ENCODE measurements at regions not wholly inside any gene's neighbourhood (a gene's known extent, or its start where the extent isn't known, plus 50 kb on each side); places are given as distances from the start of the nearest gene placed in this dataset.

DNA sequence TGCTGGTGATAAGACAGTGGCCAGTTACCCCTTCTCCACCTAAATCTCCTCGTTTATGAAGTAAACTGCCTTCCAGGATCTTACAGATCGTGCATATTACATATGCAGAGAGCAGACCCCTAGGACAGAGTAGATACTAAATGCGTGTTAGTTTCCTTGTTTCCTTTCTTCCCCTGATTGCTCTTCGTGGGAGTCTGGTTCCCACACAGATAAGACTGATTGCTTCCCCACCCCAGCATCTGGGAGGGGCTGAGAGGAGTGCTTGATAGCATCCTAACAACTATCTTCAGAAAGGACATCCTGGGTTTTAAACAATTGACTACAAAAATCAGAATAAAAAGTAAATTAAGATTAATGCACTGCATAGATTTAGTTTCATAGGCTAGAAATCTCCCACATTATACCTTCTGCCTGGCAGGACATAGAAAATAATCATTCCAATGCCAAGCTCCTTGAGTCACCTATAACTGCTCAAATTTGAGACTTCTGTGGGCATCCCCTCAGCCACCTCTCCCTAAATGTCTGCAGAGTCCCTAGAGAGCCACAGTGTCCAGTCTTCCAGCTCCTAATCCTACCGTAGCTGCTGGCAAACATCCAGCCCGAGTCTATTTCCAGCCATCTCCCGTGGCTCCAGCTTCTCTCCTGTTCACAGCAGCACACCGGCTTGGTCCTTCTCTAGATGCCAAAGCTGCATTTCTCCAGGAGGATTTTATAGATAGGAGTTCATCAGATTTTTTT, 128.3 kb downstream of the LRRC30 start:
- no peak for DNase-seq

DNA sequence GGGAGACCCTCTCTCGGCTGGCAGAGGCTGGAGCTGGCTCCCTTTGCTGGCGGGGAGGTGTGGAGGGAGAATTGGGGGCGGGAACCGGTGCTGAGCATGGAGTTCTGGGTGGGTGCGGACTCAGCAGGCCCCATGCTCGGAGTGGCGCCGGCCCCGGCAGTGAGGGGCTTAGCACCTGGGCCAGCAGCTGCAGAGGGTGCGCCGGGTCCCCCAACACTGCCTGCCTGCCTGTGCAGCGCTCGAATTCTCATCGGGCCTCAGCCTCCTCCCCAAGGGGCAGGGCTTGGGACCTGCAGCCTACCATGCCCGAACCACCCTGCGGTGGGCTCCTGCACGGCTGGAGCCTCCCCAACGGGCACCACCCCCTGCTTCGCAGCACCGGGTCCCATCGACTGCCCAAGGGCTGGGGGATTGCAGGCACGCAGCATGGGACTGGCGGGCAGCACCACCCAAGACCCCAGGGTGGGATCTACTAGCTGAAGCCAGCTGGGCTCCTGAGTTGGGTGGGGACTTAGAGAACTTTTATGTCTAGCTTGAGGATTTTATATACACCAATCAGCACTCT, 129.8 kb downstream of the LRRC30 start:
- no peak for DNase-seq

DNA sequence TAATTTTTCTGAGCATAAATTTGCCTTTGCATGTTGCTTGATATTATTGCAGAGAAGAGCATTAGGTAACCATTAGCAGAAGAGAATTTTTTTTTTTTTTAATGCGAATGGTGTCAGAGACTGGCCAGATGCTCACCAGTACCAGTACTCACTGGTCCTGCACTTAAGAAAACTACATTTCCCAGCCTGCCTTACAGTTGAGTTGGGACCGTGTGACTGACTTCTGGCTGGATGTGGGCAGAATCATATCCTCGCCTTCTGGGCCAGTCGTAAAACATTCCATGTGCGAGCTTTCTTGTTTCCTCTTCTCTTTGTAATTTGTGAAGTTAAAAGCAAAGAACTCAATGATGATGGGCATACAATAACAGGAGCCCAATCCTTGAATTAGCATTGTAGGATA, 132.4 kb downstream of the LRRC30 start:
- no peak for DNase-seq

DNA sequence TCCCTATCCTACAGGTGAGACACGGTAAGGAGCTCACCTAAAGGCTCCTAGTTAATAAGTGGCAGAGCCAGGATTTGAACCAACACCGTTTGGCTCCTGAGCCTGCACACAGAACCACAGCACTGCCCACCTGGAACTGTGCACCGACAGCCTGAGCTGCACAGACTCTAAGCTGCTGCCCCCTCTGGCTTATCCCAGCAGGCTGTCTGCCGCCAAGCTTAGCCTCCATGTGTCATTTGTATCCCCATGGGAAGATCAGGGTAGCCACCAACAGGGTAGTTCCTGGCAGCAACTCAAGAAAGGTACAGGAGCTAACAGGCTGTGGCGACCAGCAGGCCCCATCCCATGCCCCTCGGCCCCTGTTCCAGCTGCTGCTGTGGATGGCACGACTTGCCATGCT, 135.7 kb downstream of the LRRC30 start:
- DNase-seq = no peak

DNA sequence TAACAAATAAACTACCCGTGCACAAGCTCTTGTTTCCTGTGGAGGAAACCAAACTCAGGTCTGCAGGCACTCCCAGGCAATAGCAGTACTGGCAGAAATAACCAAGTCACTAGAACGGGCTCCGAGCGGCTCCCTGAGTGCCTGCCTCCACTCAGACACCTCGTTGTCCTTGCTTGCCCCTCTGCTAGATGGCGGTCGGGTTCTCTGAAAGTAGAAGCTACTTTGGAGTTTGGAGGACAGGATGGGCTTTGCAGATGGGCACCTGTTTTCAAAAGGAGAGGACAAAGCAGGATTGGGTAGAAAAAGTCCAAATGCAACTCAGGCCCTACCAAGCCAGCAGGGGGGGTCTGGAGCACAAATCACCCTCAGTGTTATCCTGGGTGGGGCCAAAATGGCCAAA, 136.4 kb downstream of the LRRC30 start:
- no peak for DNase-seq

DNA sequence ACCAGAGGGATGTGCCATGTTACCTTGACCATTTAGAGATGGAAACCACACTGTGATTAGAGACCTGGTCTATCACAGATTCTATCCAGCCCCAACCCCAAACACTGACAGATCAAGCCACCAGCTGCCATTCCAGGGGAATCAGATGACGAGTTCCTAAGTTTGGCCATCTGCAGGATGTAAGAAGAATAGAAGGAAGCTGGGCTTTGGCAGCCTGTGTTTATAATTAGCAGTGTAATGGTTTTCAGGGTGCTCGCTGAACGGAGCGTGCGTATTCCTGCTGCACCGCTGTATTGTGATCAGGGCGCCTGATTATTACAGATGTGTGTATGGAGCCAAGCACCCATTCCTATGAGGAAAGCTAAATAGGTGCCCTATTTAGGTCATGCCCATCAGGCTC, 138.1 kb downstream of the LRRC30 start:
- DNase-seq = no peak

DNA sequence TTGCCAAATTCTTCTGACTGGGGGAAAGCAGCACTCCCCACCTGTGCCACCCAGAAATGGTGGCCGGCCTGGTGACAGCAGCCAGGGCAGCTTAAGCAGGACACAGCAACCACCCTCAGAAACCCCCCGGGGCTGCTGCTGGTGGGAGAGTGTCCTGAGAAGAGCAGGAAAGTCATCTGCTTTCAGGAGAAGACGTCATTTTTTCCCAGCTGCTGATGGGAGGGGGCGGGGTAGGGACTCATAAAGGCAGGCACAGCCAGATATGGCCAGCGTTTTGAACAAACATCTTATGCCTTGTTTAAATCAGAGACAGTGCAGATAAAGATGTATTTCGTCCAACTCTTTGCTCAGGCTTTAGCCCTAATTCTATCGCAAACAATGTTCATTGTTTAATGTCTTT, 139.5 kb downstream of the LRRC30 start:
- no peak for DNase-seq

DNA sequence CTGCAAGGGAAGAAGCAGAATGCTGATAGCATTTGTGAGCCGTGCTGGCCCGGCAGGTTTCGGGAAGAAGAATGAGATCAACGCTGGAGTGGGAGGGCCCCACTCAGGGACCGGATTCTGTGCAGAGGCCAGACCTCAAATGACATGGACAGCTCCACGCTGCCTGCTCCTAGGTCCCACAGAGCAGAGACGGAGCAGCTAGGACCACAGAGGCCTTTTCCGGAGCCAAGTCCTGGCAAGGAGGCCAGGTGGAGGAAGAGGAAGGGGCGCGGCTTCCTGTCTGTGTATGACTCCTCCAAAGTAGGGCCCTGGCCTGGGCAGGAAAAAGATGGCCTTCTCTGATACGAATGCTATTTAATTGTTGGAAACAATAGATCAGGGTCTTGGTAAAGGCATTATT, 139.9 kb downstream of the LRRC30 start:
- DNase-seq = no peak

DNA sequence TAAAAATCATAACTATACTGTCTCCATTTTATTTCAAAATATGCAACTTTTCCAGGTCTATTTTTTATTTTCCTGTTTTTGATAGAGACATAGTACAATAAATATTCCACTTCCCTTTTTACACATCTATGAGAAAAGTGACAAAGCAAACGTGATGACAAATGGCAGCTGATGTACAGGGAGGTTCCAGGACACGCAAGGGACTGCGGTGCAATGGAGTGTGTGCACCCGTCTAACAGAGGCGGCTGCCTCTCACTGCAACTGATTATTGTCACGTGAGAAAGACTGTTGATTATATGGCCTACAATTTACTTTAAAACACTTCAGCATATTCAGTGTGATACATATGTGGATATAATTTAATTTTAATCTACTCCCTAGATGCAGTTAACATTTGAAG, 142.6 kb downstream of the LRRC30 start:
- DNase-seq = no peak

DNA sequence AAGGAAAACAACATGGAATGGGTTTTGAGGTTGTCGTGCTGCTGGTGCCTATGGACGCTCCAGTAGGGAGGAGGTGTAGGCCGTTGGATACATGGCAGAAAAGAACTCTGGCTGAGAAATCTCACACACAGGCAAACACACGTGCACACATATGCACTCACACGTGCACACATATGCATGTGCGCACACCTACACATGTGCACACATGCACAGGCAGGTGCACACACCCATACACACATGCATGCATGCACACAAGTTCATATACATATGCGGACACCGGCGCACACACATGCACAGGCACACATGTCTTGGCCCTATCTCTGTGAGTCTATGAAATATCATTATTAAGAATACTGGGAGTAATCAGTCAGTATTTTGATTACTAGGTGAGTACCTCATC, 150.4 kb downstream of the LRRC30 start:
- no peak for DNase-seq

DNA sequence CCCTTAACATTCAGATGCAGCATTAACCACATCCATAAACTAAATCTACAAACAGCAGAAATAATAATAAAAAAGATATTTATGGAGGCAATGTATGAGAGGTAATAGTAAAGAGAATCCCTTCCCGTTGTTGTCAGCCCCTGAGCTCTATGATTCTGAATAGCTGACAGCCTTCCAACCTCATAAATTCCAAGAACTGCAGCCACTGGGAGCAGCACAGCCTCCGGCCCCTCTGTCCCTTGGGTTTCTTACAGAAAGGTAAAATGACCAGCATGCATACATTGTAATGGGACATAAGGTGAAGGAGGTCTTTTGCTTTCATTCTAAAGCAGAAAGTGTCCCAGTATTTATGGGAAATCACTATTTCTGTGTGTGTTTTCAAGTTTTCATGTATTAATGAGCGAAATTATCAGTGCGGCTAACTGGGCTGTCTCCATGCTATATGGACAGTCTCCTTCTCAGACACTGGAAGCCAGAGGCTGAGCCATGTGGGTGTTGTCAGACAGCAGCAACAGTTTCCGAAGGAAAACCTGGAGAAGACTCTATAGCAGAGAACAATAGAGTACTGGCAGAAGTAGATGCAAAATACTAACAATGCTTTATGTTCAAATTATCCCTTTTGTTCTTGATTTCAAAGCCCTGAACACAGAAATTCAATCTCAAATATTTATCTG, 151.6 kb downstream of the LRRC30 start:
- no peak for DNase-seq

DNA sequence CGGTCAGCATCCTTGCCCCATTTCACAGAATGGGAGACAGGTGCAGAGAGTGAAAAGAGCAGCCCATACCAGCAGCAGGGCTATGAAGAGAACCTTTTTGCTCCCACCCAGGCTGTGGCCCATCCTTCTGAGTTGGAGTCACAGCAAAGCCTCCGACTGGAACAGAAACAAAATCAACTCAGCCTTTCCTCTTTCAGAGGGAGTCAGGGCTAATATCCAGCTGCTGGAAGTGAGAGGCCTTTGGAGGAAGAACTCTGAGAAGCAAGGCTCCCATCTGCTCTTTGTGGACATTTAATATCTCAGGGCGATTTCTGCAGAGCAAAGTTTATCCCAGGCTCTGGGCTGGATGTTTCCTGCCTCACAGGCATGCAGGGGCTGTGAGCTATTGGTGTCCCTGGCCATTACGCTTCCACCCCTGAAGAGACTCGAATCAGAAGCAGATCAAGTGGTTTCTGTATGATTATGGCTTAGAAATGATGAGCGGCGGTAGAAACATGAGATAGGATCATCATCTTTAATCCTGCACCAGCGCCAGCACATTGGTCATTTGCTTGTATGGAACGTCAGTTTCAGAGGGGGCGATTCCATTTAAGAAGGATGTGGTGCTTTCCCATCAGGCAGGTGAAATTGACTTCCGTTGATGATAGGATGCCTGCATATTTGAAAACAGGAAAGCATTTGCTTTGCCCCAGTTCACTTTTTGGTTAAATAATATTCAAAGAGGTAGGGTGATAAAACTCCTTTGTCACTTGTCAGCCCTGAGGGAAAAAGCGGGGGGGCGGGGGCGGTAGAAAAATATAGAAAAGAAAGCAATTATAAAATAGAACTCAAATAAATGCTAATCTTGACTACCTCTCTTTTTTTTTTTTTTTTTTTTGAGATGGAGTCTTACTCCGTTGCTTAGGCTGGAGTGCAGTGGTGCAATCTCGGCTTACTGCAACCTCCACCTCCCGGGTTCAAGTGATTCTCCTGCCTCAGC, 152.4 kb downstream of the LRRC30 start:
- no peak for DNase-seq

DNA sequence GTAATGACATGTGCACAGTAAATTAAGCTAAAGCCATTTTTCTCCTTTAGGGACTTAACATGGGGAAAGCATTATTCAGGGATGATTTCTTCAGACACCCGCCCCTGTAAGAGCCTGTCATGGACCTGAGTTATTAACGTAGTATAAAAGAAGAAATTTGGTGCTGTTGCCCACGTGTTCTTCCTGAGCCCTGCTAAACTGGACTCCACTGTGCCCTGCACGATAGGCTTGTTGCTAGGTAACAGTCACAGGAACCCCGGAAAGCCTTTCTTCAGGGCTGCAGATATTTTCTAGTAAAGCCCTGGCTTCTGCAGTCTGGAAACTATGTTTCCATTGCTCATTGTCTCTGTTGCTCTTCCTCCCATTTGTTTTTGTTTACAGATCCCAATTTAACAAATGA, 157.9 kb downstream of the LRRC30 start:
- DNase-seq = no peak

DNA sequence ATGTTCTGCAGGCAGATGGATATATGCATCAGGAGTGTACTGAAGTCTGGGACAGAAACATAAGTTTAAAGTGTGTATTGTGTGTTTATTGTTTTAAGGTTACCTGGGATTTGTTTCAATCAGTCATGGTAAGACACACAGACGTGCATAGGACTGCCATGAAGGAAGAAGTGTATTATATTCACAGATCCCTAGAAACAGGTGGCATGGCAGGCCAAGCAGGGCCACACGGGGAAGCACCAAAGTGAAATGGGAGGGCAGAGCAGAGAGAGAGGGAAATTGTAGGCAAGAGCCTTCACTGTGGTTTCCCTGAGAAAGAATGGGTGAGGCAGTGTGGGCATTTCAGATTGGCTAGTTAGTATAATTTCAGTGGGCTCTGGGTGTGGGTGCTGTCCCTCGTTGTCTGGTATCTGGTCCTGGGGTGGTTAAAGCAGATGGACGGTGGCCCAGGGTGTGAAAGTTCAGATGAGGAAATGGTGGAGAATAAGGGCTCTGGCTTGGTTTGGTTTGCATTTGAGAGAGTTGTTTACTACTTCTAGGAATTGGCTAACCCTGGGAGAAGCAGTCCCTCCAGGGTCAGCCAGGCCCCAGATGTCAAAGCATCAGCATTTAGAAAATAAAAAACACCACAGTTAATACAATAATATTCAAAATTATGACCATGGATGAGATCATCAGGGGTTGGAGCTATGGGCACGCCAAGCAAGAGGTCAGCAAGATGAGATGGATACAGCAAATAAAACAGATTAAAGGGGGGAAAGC, 160.0 kb downstream of the LRRC30 start:
- DNase-seq = no peak

DNA sequence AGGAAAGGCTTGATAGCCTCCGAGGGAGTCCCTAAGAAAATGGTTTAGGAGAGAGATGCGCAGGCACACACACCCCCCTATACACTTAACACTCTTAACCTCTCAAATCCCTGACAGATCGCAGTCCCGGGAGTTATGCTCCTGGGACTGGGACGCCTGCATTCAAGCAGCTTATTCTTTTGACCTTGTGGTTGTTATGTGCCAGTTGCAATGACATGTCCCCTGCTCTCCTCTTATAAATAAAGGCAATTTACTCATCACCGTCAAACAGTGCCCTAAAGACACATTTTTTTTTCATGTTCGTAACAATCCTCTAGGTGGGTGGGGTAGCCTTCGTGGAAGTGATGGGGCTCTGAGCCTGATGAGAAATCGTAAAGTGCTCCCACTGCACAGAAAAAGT, 162.2 kb downstream of the LRRC30 start:
- DNase-seq = no peak

DNA sequence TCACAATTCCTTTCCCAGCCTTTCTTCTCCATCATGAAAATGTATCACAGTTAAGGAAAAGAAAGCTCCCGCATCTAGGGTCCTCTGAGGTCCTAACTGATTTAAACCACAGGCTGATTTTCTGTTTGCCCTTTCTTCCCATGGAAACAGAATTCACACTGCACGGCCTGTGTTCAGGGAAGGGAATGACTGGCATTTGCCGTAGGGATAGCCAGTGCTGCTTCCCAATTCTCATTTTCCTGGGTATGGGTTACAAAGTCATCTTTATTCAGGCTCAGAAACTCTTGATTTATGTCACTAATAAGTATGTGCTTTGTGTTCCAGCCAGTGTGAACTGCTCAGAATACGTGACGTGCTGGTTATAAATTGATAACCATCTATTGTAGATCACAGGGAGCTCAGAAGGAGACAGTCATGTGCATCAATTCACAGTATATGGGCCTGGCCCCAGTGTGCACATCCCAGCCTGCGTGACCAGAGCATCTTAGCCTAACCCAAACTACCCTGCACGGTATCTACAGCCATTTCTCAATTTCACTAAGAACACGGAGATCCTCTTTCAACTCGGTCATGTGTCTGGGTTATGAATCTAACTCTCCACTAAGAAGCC, 163.3 kb downstream of the LRRC30 start:
- no peak for DNase-seq

DNA sequence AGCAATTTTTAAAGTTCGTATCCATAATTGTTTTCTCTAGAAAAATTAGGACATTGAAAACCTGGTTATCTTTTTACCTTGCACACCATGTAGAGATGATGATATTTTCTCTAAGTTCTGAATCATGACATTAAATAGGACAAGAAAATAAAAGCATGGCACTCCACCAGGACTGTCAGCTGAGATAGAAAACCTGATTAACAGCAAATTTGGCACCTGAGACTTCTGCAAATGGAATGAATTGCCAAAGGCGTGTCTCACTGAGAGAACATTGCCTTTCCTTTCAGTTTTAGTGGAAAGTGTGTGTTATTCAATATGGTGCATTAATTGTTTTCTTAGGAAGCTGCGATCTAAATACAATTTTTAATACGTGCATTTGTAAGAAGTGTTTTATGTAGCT, 164.7 kb downstream of the LRRC30 start:
- no peak for DNase-seq

DNA sequence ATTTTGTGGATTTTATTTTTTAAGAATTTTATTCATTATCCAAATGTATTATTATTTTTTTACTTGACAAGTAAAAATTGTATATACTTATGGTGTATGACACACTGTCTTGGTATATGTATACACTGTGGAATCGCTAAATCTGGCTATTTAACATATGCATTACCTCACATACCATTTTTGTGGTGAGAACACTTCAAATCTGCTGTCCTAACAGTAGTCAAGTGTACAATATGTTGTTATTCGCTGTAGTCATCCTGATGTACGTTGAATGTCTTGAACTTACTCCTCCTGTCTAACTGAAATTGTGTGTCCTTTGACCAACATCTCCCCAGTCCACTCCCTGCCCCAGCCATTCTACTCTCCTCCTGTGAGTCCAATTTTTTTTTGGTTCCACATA, 153.2 kb upstream of the PTPRM start:
- DNase-seq = no peak

DNA sequence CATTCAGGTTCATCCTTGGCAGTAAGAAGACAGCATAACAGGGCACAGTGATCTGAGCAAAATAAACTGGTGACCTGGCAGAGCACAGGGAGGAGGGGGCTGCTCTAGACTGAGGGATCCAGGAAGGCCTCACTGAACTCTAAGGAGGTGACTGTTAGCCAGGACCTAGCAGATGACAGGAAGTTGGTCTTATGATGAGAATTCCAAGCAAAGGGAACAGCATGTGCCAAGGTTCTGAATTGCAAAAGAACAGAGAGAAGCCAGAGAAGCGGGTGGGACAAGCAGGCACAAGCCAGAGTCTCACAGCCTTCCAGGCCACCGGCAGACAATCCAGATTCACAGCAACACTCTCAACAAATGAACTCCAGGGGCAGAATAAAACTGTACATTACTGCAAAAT, 152.7 kb upstream of the PTPRM start:
- no peak for DNase-seq

DNA sequence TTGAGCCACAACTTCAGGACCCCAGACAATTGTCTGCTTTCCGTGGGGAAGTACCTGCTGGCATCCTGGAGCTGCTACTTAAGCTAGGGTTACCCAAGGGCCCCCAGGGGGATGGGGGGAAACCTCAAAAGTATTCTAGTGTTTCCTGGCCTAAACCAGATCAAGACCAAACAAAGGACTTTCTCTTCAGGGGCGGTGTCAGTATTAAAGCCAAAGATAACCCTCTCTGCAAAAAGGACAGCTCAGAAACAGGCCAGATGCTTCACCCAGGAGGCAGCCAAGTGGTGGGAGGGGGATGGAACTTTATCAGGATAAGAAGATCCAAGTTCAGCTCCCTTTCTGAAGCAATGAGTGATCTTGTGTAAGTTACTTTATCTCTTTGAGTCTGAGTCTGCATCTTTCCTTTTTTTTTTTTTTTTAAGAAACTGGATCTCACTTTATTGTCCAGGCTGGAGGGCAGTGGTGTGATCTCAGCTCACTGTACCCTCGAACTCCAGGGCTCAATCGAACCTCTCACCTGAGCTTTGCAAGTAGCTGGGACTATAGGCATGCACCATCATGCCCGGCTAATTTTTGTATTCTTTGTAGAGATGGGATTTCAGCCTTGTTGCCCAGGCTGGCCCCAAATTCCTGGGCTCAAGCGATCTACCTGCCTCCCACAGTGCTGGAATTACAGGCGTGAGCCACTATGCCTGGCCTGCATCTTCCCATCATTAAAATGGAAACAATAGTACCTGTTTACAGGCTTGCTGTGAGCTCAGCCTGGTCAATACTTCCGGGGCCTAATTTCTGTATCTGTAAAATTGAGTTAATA, 151.8 kb upstream of the PTPRM start:
- no peak for DNase-seq

DNA sequence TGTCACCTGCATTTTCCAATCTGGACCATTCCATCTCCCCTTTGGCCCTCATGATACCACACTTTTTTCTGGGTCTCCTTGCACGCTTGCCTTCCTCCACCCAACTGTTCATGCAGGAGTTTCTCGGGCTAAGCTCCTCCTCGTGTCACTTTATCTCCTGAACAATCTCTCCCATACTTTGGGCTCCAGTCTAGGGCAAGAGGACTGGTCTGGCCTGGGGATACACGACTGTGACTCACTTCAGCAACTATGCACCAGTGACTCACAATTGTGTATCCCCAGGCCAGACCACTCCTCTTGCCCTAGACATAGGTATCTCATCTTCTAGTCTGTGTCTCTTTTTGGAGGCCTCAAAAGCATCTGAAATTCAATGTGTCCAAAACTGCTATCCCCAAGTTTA, 149.4 kb upstream of the PTPRM start:
- DNase-seq = no peak
